ENCODE measurements at regions not wholly inside any gene's neighbourhood (a gene's known extent, or its start where the extent isn't known, plus 50 kb on each side); places are given as distances from the start of the nearest gene placed in this dataset.

DNA sequence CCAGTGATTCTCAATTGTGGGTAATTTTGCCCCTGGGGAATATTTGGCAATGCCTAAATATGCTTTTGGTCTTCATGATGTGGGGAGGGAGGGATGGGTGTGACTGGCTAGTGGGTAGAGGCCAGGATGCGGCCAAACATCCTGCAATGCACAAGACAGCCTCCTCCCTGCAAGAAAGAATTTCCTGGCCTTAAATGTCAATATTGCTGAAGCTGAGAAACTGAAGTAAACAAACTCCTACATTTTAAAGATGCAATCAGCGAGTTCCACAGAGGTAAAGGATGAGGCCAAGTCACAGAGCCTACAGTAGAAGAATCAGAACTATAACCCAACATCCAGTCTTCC is 272.9 kb upstream of the EPHA4 start:
- TF ChIP-seq, protein P1, sequence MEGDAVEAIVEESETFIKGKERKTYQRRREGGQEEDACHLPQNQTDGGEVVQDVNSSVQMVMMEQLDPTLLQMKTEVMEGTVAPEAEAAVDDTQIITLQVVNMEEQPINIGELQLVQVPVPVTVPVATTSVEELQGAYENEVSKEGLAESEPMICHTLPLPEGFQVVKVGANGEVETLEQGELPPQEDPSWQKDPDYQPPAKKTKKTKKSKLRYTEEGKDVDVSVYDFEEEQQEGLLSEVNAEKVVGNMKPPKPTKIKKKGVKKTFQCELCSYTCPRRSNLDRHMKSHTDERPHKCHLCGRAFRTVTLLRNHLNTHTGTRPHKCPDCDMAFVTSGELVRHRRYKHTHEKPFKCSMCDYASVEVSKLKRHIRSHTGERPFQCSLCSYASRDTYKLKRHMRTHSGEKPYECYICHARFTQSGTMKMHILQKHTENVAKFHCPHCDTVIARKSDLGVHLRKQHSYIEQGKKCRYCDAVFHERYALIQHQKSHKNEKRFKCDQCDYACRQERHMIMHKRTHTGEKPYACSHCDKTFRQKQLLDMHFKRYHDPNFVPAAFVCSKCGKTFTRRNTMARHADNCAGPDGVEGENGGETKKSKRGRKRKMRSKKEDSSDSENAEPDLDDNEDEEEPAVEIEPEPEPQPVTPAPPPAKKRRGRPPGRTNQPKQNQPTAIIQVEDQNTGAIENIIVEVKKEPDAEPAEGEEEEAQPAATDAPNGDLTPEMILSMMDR (IDR thresholded peaks at IDR 0.05), result no peak
- no peak for TF ChIP-seq POLR2A (IDR thresholded peaks at IDR 0.05)
